OCI-LY7 (cell line): ENCODE measurements at regions not wholly inside any gene's neighbourhood (a gene's known extent, or its start where the extent isn't known, plus 50 kb on each side); places are given as distances from the start of the nearest gene placed in this dataset.

Experiments used
- EZH2phosphoT487 ChIP-seq: fragments of 200-600 bp; sonication (generic); IDR thresholded peaks from 2 replicates; pipeline ENCODE4 v1.6.1; 2018; ENCODE audit warnings: low read depth, borderline replicate concordance, mild to moderate bottlenecking, mixed run types, antibody characterized with exemption, low read length, moderate library complexity, mixed read lengths
- TF ChIP-seq, protein P1 (sequence below): fragments of 200-600 bp; sonication (generic); conservative IDR thresholded peaks from 2 replicates; pipeline ENCODE4 v1.5.1; 2014; ENCODE audit warnings: mild to moderate bottlenecking, antibody characterized with exemption, low read length, moderate library complexity, mixed read lengths

- TF ChIP-seq, protein P1, sequence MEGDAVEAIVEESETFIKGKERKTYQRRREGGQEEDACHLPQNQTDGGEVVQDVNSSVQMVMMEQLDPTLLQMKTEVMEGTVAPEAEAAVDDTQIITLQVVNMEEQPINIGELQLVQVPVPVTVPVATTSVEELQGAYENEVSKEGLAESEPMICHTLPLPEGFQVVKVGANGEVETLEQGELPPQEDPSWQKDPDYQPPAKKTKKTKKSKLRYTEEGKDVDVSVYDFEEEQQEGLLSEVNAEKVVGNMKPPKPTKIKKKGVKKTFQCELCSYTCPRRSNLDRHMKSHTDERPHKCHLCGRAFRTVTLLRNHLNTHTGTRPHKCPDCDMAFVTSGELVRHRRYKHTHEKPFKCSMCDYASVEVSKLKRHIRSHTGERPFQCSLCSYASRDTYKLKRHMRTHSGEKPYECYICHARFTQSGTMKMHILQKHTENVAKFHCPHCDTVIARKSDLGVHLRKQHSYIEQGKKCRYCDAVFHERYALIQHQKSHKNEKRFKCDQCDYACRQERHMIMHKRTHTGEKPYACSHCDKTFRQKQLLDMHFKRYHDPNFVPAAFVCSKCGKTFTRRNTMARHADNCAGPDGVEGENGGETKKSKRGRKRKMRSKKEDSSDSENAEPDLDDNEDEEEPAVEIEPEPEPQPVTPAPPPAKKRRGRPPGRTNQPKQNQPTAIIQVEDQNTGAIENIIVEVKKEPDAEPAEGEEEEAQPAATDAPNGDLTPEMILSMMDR, result no peak
- TF ChIP-seq EZH2phosphoT487, result no peak
These were observed 115.2 kb upstream of the KIT start for GRCh38 chr4:54542540-54543041.
